ENCODE measurements at regions not wholly inside any gene's neighbourhood (a gene's known extent, or its start where the extent isn't known, plus 50 kb on each side); places are given as distances from the start of the nearest gene placed in this dataset.

DNA sequence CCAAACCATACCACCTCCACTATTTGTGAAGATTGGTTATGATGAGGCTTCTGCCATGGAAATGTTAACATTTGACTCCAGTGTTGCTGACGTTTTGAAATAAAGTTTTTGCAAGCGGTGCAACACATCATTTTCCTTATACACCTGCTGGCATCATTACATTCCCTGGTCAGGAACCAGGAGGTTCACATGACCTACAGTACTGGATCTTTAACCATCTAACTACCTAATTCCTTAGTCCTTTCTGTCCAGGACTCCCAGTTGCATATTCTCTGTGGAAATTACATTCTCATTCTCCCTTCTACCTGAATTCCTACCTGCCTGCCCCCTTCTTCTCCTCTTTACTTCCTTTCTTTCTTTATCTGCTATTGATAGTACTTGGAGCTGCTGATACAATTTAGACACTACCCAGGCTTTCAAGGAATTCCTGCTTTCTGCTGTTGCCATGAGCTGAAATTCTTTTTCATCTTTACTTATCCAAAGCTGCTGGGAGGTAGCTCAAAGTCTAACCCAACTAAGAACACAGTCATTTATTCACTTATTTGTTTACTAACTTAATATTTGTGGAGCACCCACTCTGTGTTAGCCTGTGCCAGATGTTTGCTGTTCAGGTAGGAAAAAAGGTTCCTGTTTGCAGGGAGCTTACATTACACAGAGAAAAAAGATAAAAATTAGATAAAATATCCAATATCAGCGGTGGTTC lies 144.2 kb downstream of the EDEM1 start:
- Histone ChIP-seq H3K36me3 (no peaks in the 10 kb centered on the region), H3K4me3 (no peak overlapping the region), H3K4me1 (peaks cover 0 to 7% (median 0%) of the 10 kb centered on the region in 4 donors), H3K9me3 (no peaks in the 10 kb centered on the region), H3K27me3 (no peaks in the 10 kb centered on the region), H3K27ac (no peak overlapping the region)
- DNase-seq: no peak
- no peak for TF ChIP-seq POLR2A (IDR thresholded peaks at IDR 0.05)
- no peak for TF ChIP-seq CTCF (IDR thresholded peaks at IDR 0.05)

GRCh38 chr3:5332270-5332956 lies 144.9 kb downstream of the EDEM1 start:
- Histone ChIP-seq H3K9me3 (no peaks in the 10 kb centered on the region), H3K4me3 (no peak overlapping the region), H3K36me3 (no peaks in the 10 kb centered on the region), H3K27me3 (no peaks in the 10 kb centered on the region), H3K27ac (no peak overlapping the region), H3K4me1 (peaks cover 0 to 7% (median 0%) of the 10 kb centered on the region in 4 donors)
- TF ChIP-seq CTCF (IDR thresholded peaks at IDR 0.05): no peak
- no peak for TF ChIP-seq POLR2A (IDR thresholded peaks at IDR 0.05)
- no peak for DNase-seq

DNA sequence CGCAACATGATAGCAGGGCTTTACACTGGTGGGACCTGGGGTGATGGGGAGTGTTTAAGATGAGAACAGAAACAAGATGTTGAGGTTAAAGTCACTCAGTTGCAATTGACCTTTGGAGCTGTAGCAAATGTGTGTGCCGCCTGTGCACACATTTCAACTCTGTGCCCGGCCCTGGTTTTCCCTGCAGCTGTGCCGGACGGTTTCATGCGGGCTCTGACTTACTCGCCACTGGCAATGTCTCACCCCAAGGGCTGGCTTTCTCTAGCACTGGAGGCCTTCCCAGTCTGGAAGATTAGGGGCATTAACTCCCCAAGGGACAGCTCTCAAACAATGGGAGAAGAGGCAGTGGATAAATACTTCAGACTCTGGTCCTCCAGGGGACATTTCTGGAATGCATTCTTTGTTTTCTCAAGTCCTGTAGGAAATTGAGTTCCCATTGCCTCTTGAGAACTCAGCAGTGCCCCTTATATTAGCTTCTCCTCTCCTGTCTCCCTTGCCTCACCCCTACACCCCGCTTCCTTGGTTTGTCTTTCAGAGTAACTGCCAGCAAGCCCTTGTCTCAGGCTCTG lies 152.5 kb downstream of the EDEM1 start:
- H3K4me1 ChIP-seq: no peaks in the 10 kb centered on the region
- no peak overlapping the region for H3K4me3 ChIP-seq
- H3K27ac ChIP-seq: no peak overlapping the region
- no peaks in the 10 kb centered on the region for H3K27me3 ChIP-seq
- H3K9me3 ChIP-seq: no peaks in the 10 kb centered on the region
- TF ChIP-seq CTCF (IDR thresholded peaks at IDR 0.05): no peak
- no peak for TF ChIP-seq POLR2A (IDR thresholded peaks at IDR 0.05)
- peak in 2 of 3 donors; percentile 51 for DNase-seq
- no peaks in the 10 kb centered on the region for H3K36me3 ChIP-seq

- no peaks in the 10 kb centered on the region for H3K4me1 ChIP-seq
- TF ChIP-seq POLR2A (IDR thresholded peaks at IDR 0.05) (no peak), CTCF (IDR thresholded peaks at IDR 0.05) (no peak)
- H3K9me3 ChIP-seq: no peaks in the 10 kb centered on the region
- no peaks in the 10 kb centered on the region for H3K27me3 ChIP-seq
- no peak overlapping the region for H3K27ac ChIP-seq
- no peaks in the 10 kb centered on the region for H3K36me3 ChIP-seq
- no peak for DNase-seq
- H3K4me3 ChIP-seq: no peak overlapping the region
Observed at GRCh38 chr3:5341610-5342009, 154.1 kb downstream of the EDEM1 start.

- Histone ChIP-seq H3K27me3 (no peaks in the 10 kb centered on the region), H3K9me3 (no peaks in the 10 kb centered on the region), H3K36me3 (no peaks in the 10 kb centered on the region), H3K4me1 (no peaks in the 10 kb centered on the region), H3K4me3 (no peak overlapping the region), H3K27ac (no peak overlapping the region)
- TF ChIP-seq POLR2A (IDR thresholded peaks at IDR 0.05) (no peak), CTCF (IDR thresholded peaks at IDR 0.05) (no peak)
- DNase-seq: no peak
Observed at GRCh38 chr3:5343459-5343858, 156.0 kb downstream of the EDEM1 start.

Data from Peyer's patch (tissue), 4 donors.